ENCODE measurements at regions not wholly inside any gene's neighbourhood (a gene's known extent, or its start where the extent isn't known, plus 50 kb on each side); places are given as distances from the start of the nearest gene placed in this dataset.

DNA sequence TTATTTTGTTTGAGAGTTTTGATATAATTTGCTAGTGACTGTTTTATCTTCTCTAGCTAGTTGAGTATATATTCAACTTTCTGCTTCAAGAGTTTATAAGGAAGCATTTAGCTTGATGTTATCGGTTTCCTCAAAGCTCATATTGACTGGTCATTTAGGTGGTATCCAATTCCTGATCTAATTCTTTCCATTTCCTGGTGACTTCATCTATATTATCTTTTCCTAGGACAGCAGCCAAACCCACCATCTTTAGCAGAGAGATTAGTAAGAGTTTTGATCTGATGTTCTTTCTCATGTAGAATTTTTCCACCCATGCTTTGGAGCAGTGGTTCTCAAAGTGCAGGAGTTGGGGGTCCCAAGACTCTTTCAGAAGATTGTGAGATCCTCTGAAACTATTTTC lies 148.6 kb upstream of the STT3B start:
- Histone ChIP-seq H3K27ac (ENCODE audit: low read length) (no peak overlapping the region), H3K4me1 (ENCODE audit: control insufficient read depth, insufficient read depth, low read length) (no peaks in the 10 kb centered on the region), H3K9me3 (ENCODE audit: control insufficient read depth, insufficient read depth, low read length) (peaks cover 4% of the 10 kb centered on the region), H3K27me3 (ENCODE audit: control insufficient read depth, insufficient read depth, low read length) (no peaks in the 10 kb centered on the region), H3K4me3 (ENCODE audit: low read length) (no peak overlapping the region), H3K36me3 (ENCODE audit: control insufficient read depth, insufficient read depth, low read length) (no peaks in the 10 kb centered on the region)
- WGBS (ENCODE audit: insufficient coverage): no CpG with 5 or more reads among the region's 1 CpG
- ATAC-seq (no peak), DNase-seq (no peak)
- TF ChIP-seq, protein P1, sequence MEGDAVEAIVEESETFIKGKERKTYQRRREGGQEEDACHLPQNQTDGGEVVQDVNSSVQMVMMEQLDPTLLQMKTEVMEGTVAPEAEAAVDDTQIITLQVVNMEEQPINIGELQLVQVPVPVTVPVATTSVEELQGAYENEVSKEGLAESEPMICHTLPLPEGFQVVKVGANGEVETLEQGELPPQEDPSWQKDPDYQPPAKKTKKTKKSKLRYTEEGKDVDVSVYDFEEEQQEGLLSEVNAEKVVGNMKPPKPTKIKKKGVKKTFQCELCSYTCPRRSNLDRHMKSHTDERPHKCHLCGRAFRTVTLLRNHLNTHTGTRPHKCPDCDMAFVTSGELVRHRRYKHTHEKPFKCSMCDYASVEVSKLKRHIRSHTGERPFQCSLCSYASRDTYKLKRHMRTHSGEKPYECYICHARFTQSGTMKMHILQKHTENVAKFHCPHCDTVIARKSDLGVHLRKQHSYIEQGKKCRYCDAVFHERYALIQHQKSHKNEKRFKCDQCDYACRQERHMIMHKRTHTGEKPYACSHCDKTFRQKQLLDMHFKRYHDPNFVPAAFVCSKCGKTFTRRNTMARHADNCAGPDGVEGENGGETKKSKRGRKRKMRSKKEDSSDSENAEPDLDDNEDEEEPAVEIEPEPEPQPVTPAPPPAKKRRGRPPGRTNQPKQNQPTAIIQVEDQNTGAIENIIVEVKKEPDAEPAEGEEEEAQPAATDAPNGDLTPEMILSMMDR (IDR thresholded peaks at IDR 0.05): no peak
- Mint-ChIP-seq H3K27ac (no peak overlapping the region), H3K4me1 (no peaks in the 10 kb centered on the region), H3K4me3 (no peak overlapping the region), H3K27me3 (ENCODE audit: low read depth in 2 of 2) (peaks cover 0 to 5% of the 10 kb centered on the region in 2 donors), H3K36me3 (no peaks in the 10 kb centered on the region), H3K9me3 (peaks cover 0 to 2% of the 10 kb centered on the region in 2 donors)
- intact Hi-C loops (cut with micrococcal nuclease): no loop called here

DNA sequence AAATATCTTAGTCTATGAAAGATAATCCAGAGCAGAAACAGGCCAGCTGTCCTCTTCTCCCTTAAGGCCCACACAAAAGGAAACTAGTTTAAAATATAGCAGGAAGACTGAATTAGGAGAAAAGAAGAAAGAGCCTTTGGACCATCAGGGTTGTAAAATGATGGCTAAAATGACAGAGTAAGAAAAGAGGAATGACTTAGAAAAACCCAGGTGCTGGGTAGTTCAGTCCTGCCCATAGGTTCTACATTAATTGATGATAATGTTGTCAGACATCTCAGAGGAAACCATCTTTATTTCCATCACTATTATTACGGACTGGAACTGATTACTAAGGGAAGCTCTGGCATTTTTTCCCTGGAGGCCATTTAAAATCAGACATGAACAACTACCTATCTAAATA lies 142.8 kb upstream of the STT3B start:
- Mint-ChIP-seq H3K36me3 (no peaks in the 10 kb centered on the region), H3K27me3 (ENCODE audit: low read depth in 2 of 2) (peaks cover 0 to 5% of the 10 kb centered on the region in 2 donors), H3K4me1 (no peaks in the 10 kb centered on the region), H3K27ac (no peak overlapping the region), H3K4me3 (no peak overlapping the region), H3K9me3 (peaks cover 0 to 2% of the 10 kb centered on the region in 2 donors)
- 100% methylated on average over 1 of the region's 1 CpG for WGBS (ENCODE audit: insufficient coverage)
- intact Hi-C loops (cut with micrococcal nuclease): no loop called here
- DNase-seq: no peak
- no peaks in the 10 kb centered on the region for H3K4me1 ChIP-seq (ENCODE audit: control insufficient read depth, insufficient read depth, low read length)
- H3K36me3 ChIP-seq (ENCODE audit: control insufficient read depth, insufficient read depth, low read length): no peaks in the 10 kb centered on the region
- H3K27ac ChIP-seq (ENCODE audit: low read length): no peak overlapping the region
- ATAC-seq: no peak
- H3K27me3 ChIP-seq (ENCODE audit: control insufficient read depth, insufficient read depth, low read length): no peaks in the 10 kb centered on the region
- no peak overlapping the region for H3K4me3 ChIP-seq (ENCODE audit: low read length)
- H3K9me3 ChIP-seq (ENCODE audit: control insufficient read depth, insufficient read depth, low read length): peaks cover 4% of the 10 kb centered on the region
- TF ChIP-seq, protein P1 (IDR thresholded peaks at IDR 0.05): no peak

DNA sequence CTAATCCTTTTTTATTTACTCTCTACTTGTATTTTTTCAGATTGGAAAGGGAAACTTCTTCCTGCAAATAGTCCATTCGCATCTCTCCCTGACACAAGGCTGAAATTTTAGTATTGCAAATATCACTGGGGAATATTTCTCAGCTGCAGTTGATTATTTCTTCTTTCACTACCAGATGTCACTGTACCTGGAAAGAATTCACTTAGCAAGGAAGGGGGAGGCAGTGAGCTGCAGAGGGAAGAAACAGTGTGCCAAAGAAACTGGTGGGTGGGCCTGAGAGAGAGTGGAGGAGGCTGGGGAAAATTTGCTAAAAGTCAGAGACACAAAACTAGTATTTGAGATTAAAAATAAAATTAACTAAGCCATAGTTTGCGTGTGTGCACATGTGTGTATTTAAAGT lies 142.3 kb upstream of the STT3B start:
- no CpG with 5 or more reads among the region's 2 CpGs for WGBS (ENCODE audit: insufficient coverage)
- H3K4me1 Mint-ChIP-seq: no peaks in the 10 kb centered on the region
- Histone ChIP-seq H3K4me3 (ENCODE audit: low read length) (no peak overlapping the region), H3K4me1 (ENCODE audit: control insufficient read depth, insufficient read depth, low read length) (no peaks in the 10 kb centered on the region), H3K36me3 (ENCODE audit: control insufficient read depth, insufficient read depth, low read length) (no peaks in the 10 kb centered on the region), H3K27me3 (ENCODE audit: control insufficient read depth, insufficient read depth, low read length) (no peaks in the 10 kb centered on the region), H3K27ac (ENCODE audit: low read length) (no peak overlapping the region), H3K9me3 (ENCODE audit: control insufficient read depth, insufficient read depth, low read length) (peaks cover 4% of the 10 kb centered on the region)
- ATAC-seq (no peak), DNase-seq (no peak)
- peaks cover 0 to 2% of the 10 kb centered on the region in 2 donors for H3K9me3 Mint-ChIP-seq
- intact Hi-C loops (cut with micrococcal nuclease): no loop called here
- TF ChIP-seq, protein P1 (IDR thresholded peaks at IDR 0.05): no peak
- no peaks in the 10 kb centered on the region for H3K36me3 Mint-ChIP-seq
- H3K4me3 Mint-ChIP-seq: no peak overlapping the region
- H3K27ac Mint-ChIP-seq: no peak overlapping the region
- H3K27me3 Mint-ChIP-seq (ENCODE audit: low read depth in 2 of 2): peaks cover 0 to 5% of the 10 kb centered on the region in 2 donors

DNA sequence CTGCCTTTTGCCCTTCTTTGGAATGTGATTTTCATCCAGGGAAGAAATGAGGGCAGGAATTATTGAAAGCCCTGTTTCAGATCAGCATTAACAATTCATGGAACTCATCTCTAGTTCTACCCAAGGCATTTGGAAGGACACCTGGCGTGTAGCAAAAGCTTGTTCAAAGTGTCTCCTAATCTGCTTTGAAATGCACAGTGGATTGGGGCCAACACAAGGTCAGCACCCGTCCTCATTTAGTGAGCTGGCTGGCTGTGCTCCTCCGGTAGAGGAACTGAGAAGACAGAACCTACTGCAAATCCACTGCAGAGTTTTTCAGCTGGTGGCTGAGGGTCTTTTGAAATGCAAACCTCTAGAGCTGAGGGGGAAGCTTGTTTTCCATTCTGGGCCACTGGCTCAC lies 141.6 kb upstream of the STT3B start:
- Mint-ChIP-seq H3K4me1 (no peaks in the 10 kb centered on the region), H3K27ac (no peak overlapping the region), H3K27me3 (ENCODE audit: low read depth in 2 of 2) (peaks cover 0 to 5% of the 10 kb centered on the region in 2 donors), H3K9me3 (peaks cover 0 to 2% of the 10 kb centered on the region in 2 donors), H3K4me3 (no peak overlapping the region), H3K36me3 (no peaks in the 10 kb centered on the region)
- Histone ChIP-seq H3K4me1 (ENCODE audit: control insufficient read depth, insufficient read depth, low read length) (no peaks in the 10 kb centered on the region), H3K27me3 (ENCODE audit: control insufficient read depth, insufficient read depth, low read length) (no peaks in the 10 kb centered on the region), H3K36me3 (ENCODE audit: control insufficient read depth, insufficient read depth, low read length) (no peaks in the 10 kb centered on the region), H3K9me3 (ENCODE audit: control insufficient read depth, insufficient read depth, low read length) (peaks cover 4% of the 10 kb centered on the region), H3K27ac (ENCODE audit: low read length) (no peak overlapping the region), H3K4me3 (ENCODE audit: low read length) (no peak overlapping the region)
- no peak for DNase-seq
- intact Hi-C loops (cut with micrococcal nuclease): no loop called here
- ATAC-seq: no peak
- TF ChIP-seq, protein P1 (IDR thresholded peaks at IDR 0.05): no peak
- 64% methylated on average over 3 of the region's 3 CpGs for WGBS (ENCODE audit: insufficient coverage)
